ENCODE measurements at regions not wholly inside any gene's neighbourhood (a gene's known extent, or its start where the extent isn't known, plus 50 kb on each side); places are given as distances from the start of the nearest gene placed in this dataset.

- H3K27ac ChIP-seq (ENCODE audit: insufficient read depth, low read depth, low read length, poor library complexity, severe bottlenecking): no peak overlapping the region
- 48 to 68% methylated on average over 3 of the region's 3 CpGs for WGBS, 2 experiments
- H3K9me3 ChIP-seq (ENCODE audit: control insufficient read depth, low read length): no peaks in the 10 kb centered on the region
- H3K27me3 ChIP-seq (ENCODE audit: control insufficient read depth, insufficient read depth, low read length, poor library complexity, severe bottlenecking): no peaks in the 10 kb centered on the region
- H3K4me3 ChIP-seq (ENCODE audit: insufficient read depth, low read depth, low read length): no peak overlapping the region
- H3K36me3 ChIP-seq (ENCODE audit: control insufficient read depth, insufficient read depth, low read length): no peaks in the 10 kb centered on the region
- H3K4me1 ChIP-seq (ENCODE audit: control insufficient read depth, insufficient read depth, low read length): no peaks in the 10 kb centered on the region
Measured at GRCh38 chr5:3891113-3891512, 295.5 kb downstream of the IRX1 start.

DNA sequence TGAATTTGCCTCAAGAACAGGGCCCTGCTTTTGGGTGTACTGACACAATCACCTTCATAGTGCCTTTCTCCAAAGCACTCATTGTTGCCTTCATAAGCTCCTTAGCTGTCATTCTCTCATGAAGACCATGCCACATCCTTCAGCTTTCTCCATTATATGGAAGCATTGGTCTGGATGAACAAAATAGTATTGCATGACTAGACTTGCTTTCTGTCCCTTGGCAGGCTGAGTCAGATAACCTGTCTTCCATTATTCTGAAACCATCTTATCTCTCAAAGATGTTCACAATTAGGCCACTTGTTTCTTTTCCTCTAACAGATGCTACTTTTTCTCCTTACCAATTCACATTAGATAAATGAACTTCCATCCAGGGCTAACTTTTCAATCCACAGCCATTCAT lies 297.9 kb downstream of the IRX1 start:
- no peaks in the 10 kb centered on the region for H3K4me1 ChIP-seq (ENCODE audit: control insufficient read depth, insufficient read depth, low read length)
- H3K27ac ChIP-seq (ENCODE audit: insufficient read depth, low read depth, low read length, poor library complexity, severe bottlenecking): no peak overlapping the region
- H3K36me3 ChIP-seq (ENCODE audit: control insufficient read depth, insufficient read depth, low read length): no peaks in the 10 kb centered on the region
- no peak overlapping the region for H3K4me3 ChIP-seq (ENCODE audit: insufficient read depth, low read depth, low read length)
- no peaks in the 10 kb centered on the region for H3K9me3 ChIP-seq (ENCODE audit: control insufficient read depth, low read length)
- no peaks in the 10 kb centered on the region for H3K27me3 ChIP-seq (ENCODE audit: control insufficient read depth, insufficient read depth, low read length, poor library complexity, severe bottlenecking)

- H3K36me3 ChIP-seq (ENCODE audit: control insufficient read depth, insufficient read depth, low read length): no peaks in the 10 kb centered on the region
- H3K4me1 ChIP-seq (ENCODE audit: control insufficient read depth, insufficient read depth, low read length): no peaks in the 10 kb centered on the region
- 95 to 100% methylated on average over 1 of the region's 1 CpG for WGBS, 2 experiments
- no peaks in the 10 kb centered on the region for H3K27me3 ChIP-seq (ENCODE audit: control insufficient read depth, insufficient read depth, low read length, poor library complexity, severe bottlenecking)
- H3K9me3 ChIP-seq (ENCODE audit: control insufficient read depth, low read length): no peaks in the 10 kb centered on the region
- no peak overlapping the region for H3K27ac ChIP-seq (ENCODE audit: insufficient read depth, low read depth, low read length, poor library complexity, severe bottlenecking)
- H3K4me3 ChIP-seq (ENCODE audit: insufficient read depth, low read depth, low read length): no peak overlapping the region
Measured at GRCh38 chr5:3893975-3894374, 298.3 kb downstream of the IRX1 start.

DNA sequence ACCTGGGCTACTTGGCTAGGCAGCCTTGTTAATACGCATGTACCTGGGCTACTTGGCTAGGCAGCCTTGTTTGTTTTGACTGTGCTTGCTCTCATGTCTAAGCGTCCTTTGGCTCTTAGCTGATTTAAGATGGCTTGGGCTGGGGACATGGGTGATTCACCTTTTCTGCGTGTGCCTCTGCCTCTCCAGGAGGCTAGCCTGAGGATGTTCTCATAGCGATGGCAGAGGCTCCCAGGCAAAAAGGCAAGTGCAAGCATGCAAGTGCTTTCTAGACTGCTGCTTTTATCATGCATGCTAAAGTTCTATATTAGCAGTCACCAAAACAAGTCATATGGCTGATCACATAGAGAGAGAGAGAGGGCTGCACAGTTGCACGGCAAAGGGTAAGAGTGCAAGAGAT lies 300.5 kb downstream of the IRX1 start:
- Histone ChIP-seq H3K4me1 (ENCODE audit: control insufficient read depth, insufficient read depth, low read length) (no peaks in the 10 kb centered on the region), H3K36me3 (ENCODE audit: control insufficient read depth, insufficient read depth, low read length) (no peaks in the 10 kb centered on the region), H3K27me3 (ENCODE audit: control insufficient read depth, insufficient read depth, low read length, poor library complexity, severe bottlenecking) (no peaks in the 10 kb centered on the region), H3K4me3 (ENCODE audit: insufficient read depth, low read depth, low read length) (no peak overlapping the region), H3K27ac (ENCODE audit: insufficient read depth, low read depth, low read length, poor library complexity, severe bottlenecking) (no peak overlapping the region), H3K9me3 (ENCODE audit: control insufficient read depth, low read length) (no peaks in the 10 kb centered on the region)
- WGBS, 2 experiments: 89 to 92% methylated on average over 4 to 5 of the region's 5 CpGs

DNA sequence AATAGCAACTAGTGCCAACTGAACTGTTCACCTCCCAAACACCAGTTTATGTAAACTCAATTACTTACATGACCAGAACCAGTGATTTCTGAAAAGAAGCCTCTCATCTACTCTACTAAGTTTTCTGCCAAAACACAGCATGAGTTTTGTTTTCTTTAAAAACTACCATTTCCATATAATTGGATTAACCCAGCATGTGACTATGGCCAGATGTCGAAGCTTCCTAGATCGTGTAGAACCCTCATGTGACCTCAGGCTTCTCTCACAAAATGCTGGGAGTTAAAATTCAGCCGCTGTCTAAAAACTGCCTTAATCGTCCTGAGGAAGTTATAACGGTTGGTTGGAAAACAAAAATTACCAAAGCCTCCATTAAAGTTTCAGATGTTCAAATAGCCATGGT lies 303.5 kb downstream of the IRX1 start:
- H3K4me3 ChIP-seq (ENCODE audit: insufficient read depth, low read depth, low read length): no peak overlapping the region
- no peak overlapping the region for H3K27ac ChIP-seq (ENCODE audit: insufficient read depth, low read depth, low read length, poor library complexity, severe bottlenecking)
- no peaks in the 10 kb centered on the region for H3K27me3 ChIP-seq (ENCODE audit: control insufficient read depth, insufficient read depth, low read length, poor library complexity, severe bottlenecking)
- 55 to 56% methylated on average over 5 of the region's 5 CpGs for WGBS, 2 experiments
- H3K9me3 ChIP-seq (ENCODE audit: control insufficient read depth, low read length): no peaks in the 10 kb centered on the region
- no peaks in the 10 kb centered on the region for H3K4me1 ChIP-seq (ENCODE audit: control insufficient read depth, insufficient read depth, low read length)
- H3K36me3 ChIP-seq (ENCODE audit: control insufficient read depth, insufficient read depth, low read length): no peaks in the 10 kb centered on the region

GRCh38 chr5:3904584-3904983 lies 309.0 kb downstream of the IRX1 start:
- Histone ChIP-seq H3K9me3 (ENCODE audit: control insufficient read depth, low read length) (no peaks in the 10 kb centered on the region), H3K36me3 (ENCODE audit: control insufficient read depth, insufficient read depth, low read length) (no peaks in the 10 kb centered on the region), H3K4me3 (ENCODE audit: insufficient read depth, low read depth, low read length) (no peak overlapping the region), H3K27ac (ENCODE audit: insufficient read depth, low read depth, low read length, poor library complexity, severe bottlenecking) (no peak overlapping the region), H3K4me1 (ENCODE audit: control insufficient read depth, insufficient read depth, low read length) (no peaks in the 10 kb centered on the region), H3K27me3 (ENCODE audit: control insufficient read depth, insufficient read depth, low read length, poor library complexity, severe bottlenecking) (no peaks in the 10 kb centered on the region)
- WGBS, 2 experiments: 91 to 96% methylated on average over 8 of the region's 8 CpGs

DNA sequence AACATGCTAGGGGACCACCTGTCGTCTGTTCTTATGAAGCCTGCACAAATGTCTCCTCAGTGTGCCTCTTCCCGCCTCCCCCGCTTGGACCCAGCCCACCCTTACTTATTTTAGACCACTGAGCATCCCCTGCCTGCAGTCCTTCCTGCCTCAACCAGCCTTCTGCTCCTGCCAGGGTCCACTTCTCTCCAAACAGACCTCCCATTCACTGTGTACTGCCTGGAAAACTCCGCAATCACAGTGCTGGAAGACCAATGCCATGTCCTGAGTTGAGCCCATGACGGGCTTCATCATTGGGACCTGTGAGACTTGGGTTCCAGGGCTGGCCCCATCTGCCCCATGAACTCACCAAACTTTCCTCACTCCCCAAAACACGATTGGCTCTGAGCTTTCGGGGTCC lies 309.4 kb downstream of the IRX1 start:
- 90 to 95% methylated on average over 7 of the region's 7 CpGs for WGBS, 2 experiments
- Histone ChIP-seq H3K4me1 (ENCODE audit: control insufficient read depth, insufficient read depth, low read length) (no peaks in the 10 kb centered on the region), H3K9me3 (ENCODE audit: control insufficient read depth, low read length) (no peaks in the 10 kb centered on the region), H3K27ac (ENCODE audit: insufficient read depth, low read depth, low read length, poor library complexity, severe bottlenecking) (no peak overlapping the region), H3K27me3 (ENCODE audit: control insufficient read depth, insufficient read depth, low read length, poor library complexity, severe bottlenecking) (no peaks in the 10 kb centered on the region), H3K36me3 (ENCODE audit: control insufficient read depth, insufficient read depth, low read length) (no peaks in the 10 kb centered on the region), H3K4me3 (ENCODE audit: insufficient read depth, low read depth, low read length) (no peak overlapping the region)

- Histone ChIP-seq H3K4me1 (ENCODE audit: control insufficient read depth, insufficient read depth, low read length) (no peaks in the 10 kb centered on the region), H3K27me3 (ENCODE audit: control insufficient read depth, insufficient read depth, low read length, poor library complexity, severe bottlenecking) (no peaks in the 10 kb centered on the region), H3K4me3 (ENCODE audit: insufficient read depth, low read depth, low read length) (no peak overlapping the region), H3K9me3 (ENCODE audit: control insufficient read depth, low read length) (no peaks in the 10 kb centered on the region), H3K36me3 (ENCODE audit: control insufficient read depth, insufficient read depth, low read length) (no peaks in the 10 kb centered on the region), H3K27ac (ENCODE audit: insufficient read depth, low read depth, low read length, poor library complexity, severe bottlenecking) (no peak overlapping the region)
- 91 to 92% methylated on average over 3 of the region's 3 CpGs for WGBS, 2 experiments
Measured at GRCh38 chr5:3905521-3905920, 309.9 kb downstream of the IRX1 start.

GRCh38 chr5:3911111-3911510 lies 315.5 kb downstream of the IRX1 start:
- no peaks in the 10 kb centered on the region for H3K9me3 ChIP-seq (ENCODE audit: control insufficient read depth, low read length)
- no peak overlapping the region for H3K27ac ChIP-seq (ENCODE audit: insufficient read depth, low read depth, low read length, poor library complexity, severe bottlenecking)
- H3K4me3 ChIP-seq (ENCODE audit: insufficient read depth, low read depth, low read length): no peak overlapping the region
- 94 to 100% methylated on average over 1 of the region's 1 CpG for WGBS, 2 experiments
- no peaks in the 10 kb centered on the region for H3K36me3 ChIP-seq (ENCODE audit: control insufficient read depth, insufficient read depth, low read length)
- H3K4me1 ChIP-seq (ENCODE audit: control insufficient read depth, insufficient read depth, low read length): no peaks in the 10 kb centered on the region
- H3K27me3 ChIP-seq (ENCODE audit: control insufficient read depth, insufficient read depth, low read length, poor library complexity, severe bottlenecking): no peaks in the 10 kb centered on the region

DNA sequence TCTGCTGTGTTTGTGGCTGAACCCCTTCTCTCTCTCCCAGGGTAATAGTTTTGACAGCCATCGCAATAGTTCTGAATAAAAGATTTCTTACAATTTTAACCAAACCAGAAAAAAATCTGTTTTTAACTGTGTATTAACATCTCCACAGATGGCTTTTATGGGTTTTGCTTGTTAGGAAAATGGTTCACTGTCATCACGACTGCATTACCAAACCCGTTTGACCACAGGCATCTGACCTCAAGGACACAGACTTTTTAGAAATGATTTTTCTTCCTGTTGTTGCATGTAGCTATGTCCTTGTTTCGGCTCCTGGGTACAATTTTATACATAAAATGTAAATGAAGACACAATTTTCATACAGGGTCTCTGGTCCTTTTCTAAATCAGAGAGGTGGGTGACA lies 316.1 kb downstream of the IRX1 start:
- Histone ChIP-seq H3K36me3 (ENCODE audit: control insufficient read depth, insufficient read depth, low read length) (no peaks in the 10 kb centered on the region), H3K4me1 (ENCODE audit: control insufficient read depth, insufficient read depth, low read length) (no peaks in the 10 kb centered on the region), H3K27me3 (ENCODE audit: control insufficient read depth, insufficient read depth, low read length, poor library complexity, severe bottlenecking) (no peaks in the 10 kb centered on the region), H3K27ac (ENCODE audit: insufficient read depth, low read depth, low read length, poor library complexity, severe bottlenecking) (no peak overlapping the region), H3K4me3 (ENCODE audit: insufficient read depth, low read depth, low read length) (no peak overlapping the region), H3K9me3 (ENCODE audit: control insufficient read depth, low read length) (no peaks in the 10 kb centered on the region)
- WGBS, 2 experiments: 95 to 100% methylated on average over 3 to 4 of the region's 4 CpGs

- WGBS, 2 experiments: 94 to 96% methylated on average over 7 of the region's 7 CpGs
- Histone ChIP-seq H3K9me3 (ENCODE audit: control insufficient read depth, low read length) (no peaks in the 10 kb centered on the region), H3K4me1 (ENCODE audit: control insufficient read depth, insufficient read depth, low read length) (no peaks in the 10 kb centered on the region), H3K27ac (ENCODE audit: insufficient read depth, low read depth, low read length, poor library complexity, severe bottlenecking) (no peak overlapping the region), H3K36me3 (ENCODE audit: control insufficient read depth, insufficient read depth, low read length) (no peaks in the 10 kb centered on the region), H3K27me3 (ENCODE audit: control insufficient read depth, insufficient read depth, low read length, poor library complexity, severe bottlenecking) (no peaks in the 10 kb centered on the region), H3K4me3 (ENCODE audit: insufficient read depth, low read depth, low read length) (no peak overlapping the region)
Measured at GRCh38 chr5:3912790-3913189, 317.2 kb downstream of the IRX1 start.

All from ectodermal cell (in vitro differentiated cells).